B cell (primary cell): ENCODE measurements at regions not wholly inside any gene's neighbourhood (a gene's known extent, or its start where the extent isn't known, plus 50 kb on each side); places are given as distances from the start of the nearest gene placed in this dataset.
"Not testable (repeated sequence)": the region's sequence is repeated elsewhere in the genome, so short reads cannot be mapped to it uniquely, and the experiment has no call there.

ENCODE experiments used
- ATAC-seq: fragments of 200-7000 bp; cut with Tn5 transposase; one replicate; pipeline ENCODE4 v1.10.0; 2021; ENCODE audit warnings: low read depth, mild to moderate bottlenecking, moderate number of reproducible peaks, moderate library complexity
- CTCF ChIA-PET: fragments of 350-600 bp; sonication (Branson Sonifier 250); formaldehyde crosslinking; loops from one replicate; lab custom pipeline; 2021; ENCODE audit warnings: antibody characterized with exemption, inconsistent platforms; lab: Charles Lee
- POLR2A ChIA-PET: fragments of 350-600 bp; sonication (Branson Sonifier 250); formaldehyde crosslinking; loops from one replicate; lab custom pipeline; 2021; ENCODE audit warnings: antibody characterized with exemption; lab: Charles Lee
- DNase-seq: peaks from one replicate; pipeline ENCODE4 v3.0.0; 2013
- H2AFZ ChIP-seq: 2 replicates; pipeline ENCODE4 v1.6.1; 2012; ENCODE audit warnings: mild to moderate bottlenecking, low read depth, low read length; ENCODE audit not compliant: insufficient read depth, poor library complexity, severe bottlenecking
- H3K27ac ChIP-seq, 2 donors: 1 replicate in 1 of 2; 2 replicates in 1 of 2; pipeline ENCODE4 v1.5.1; 2012 to 2013; ENCODE audit warnings: low read length in 2 of 2, mild to moderate bottlenecking in 2 of 2, moderate library complexity in 1 of 2
- H3K27me3 ChIP-seq, 4 experiments: fragments of 200-600 bp in 1 of 4; sonication (generic) in 1 of 4; replicated peaks in 1 of 4; 1 replicate in 2 of 4; 2 replicates in 2 of 4; pipeline versions ENCODE4 v1.6.1 to v1.7.0; 2013 to 2016; ENCODE audit warnings: low read length in 3 of 4, mild to moderate bottlenecking in 2 of 4, mixed read lengths in 1 of 4, moderate library complexity in 1 of 4; ENCODE audit not compliant: insufficient read depth in 4 of 4, control insufficient read depth in 3 of 4; ENCODE audit errors: control extremely low read depth in 1 of 4
- H3K36me3 ChIP-seq, 2 experiments: replicated peaks in 1 of 2; 1 replicate in 1 of 2; 2 replicates in 1 of 2; pipeline versions ENCODE4 v1.6.1 to v1.7.1; 2013; ENCODE audit warnings: low read length in 1 of 2; ENCODE audit not compliant: insufficient read depth in 2 of 2, control insufficient read depth in 1 of 2; ENCODE audit errors: control extremely low read depth in 1 of 2, extremely low read depth in 1 of 2
- H3K4me1 ChIP-seq, 2 donors: fragments of 200-600 bp in 1 of 2; sonication (generic) in 1 of 2; 1 replicate in 1 of 2; 2 replicates in 1 of 2; pipeline versions ENCODE4 v1.5.1 to v1.6.1; 2013 to 2017; ENCODE audit warnings: low read length in 2 of 2; ENCODE audit not compliant: control insufficient read depth in 2 of 2, insufficient read depth in 2 of 2
- H3K4me2 ChIP-seq: replicated peaks from 2 replicates; pipeline ENCODE3; 2012; ENCODE audit warnings: mild to moderate bottlenecking, low read depth, low read length; ENCODE audit not compliant: poor library complexity, severe bottlenecking
- H3K4me3 ChIP-seq, 5 experiments: fragments of 200-600 bp in 1 of 5; sonication (generic) in 1 of 5; 1 replicate in 3 of 5; 2 replicates in 2 of 5; pipeline versions ENCODE4 v1.5.1 to v1.7.0; 2011 to 2016; ENCODE audit warnings: low read length in 4 of 5, mild to moderate bottlenecking in 4 of 5, low read depth in 2 of 5, control low read depth in 1 of 5, moderate library complexity in 1 of 5; ENCODE audit not compliant: insufficient read depth in 1 of 5; ENCODE audit errors: control extremely low read depth in 1 of 5, extremely low read depth in 1 of 5
- H3K79me2 ChIP-seq: fragments of 200-600 bp; sonication (generic); one replicate; pipeline ENCODE4 v1.6.0; 2016; ENCODE audit warnings: low read length; ENCODE audit not compliant: control insufficient read depth, insufficient read depth
- H3K9ac ChIP-seq: fragments of 200-600 bp; sonication (generic); 2 replicates; pipeline ENCODE4 v1.6.1; 2017; ENCODE audit warnings: mild to moderate bottlenecking, low read length, moderate library complexity
- H3K9me3 ChIP-seq, 3 donors: one replicate each; pipeline versions ENCODE4 v1.6.1 to v1.7.1; 2013; ENCODE audit warnings: low read length in 2 of 3; ENCODE audit not compliant: control insufficient read depth in 2 of 3, insufficient read depth in 1 of 3; ENCODE audit errors: control extremely low read depth in 1 of 3
- H4K20me1 ChIP-seq: 2 replicates; pipeline ENCODE4 v1.6.0; 2012; ENCODE audit warnings: mild to moderate bottlenecking, low read length; ENCODE audit not compliant: insufficient read depth, control insufficient read depth, poor library complexity, severe bottlenecking
- H3K27ac Mint-ChIP-seq: one replicate; pipeline ENCODE4 v1.8.0; 2021; ENCODE audit warnings: mixed read lengths
- H3K27me3 Mint-ChIP-seq: one replicate; pipeline ENCODE4 v1.8.0; 2021; ENCODE audit warnings: mixed read lengths
- H3K4me1 Mint-ChIP-seq: one replicate; pipeline ENCODE4 v1.8.0; 2021; ENCODE audit warnings: mixed read lengths
- H3K4me3 Mint-ChIP-seq: one replicate; pipeline ENCODE4 v1.8.0; 2021; ENCODE audit warnings: mixed read lengths
- H3K9me3 Mint-ChIP-seq: one replicate; pipeline ENCODE4 v1.8.0; 2022; ENCODE audit warnings: mixed read lengths; ENCODE audit not compliant: insufficient read depth
- CTCF ChIP-seq: fragments of 200-600 bp; IDR thresholded peaks from one replicate; pipeline ENCODE4 v1.8.0; 2022; ENCODE audit warnings: antibody characterized with exemption, mild to moderate bottlenecking
- EZH2 ChIP-seq: IDR thresholded peaks from 2 replicates; pipeline ENCODE4 v1.6.1; 2012; ENCODE audit warnings: borderline replicate concordance, low read depth, mild to moderate bottlenecking, moderate library complexity, low read length; ENCODE audit not compliant: insufficient read depth, poor library complexity, severe bottlenecking
- WGBS: methylation state at CpG from one replicate; pipeline ENCODE4 v1.1.5; 2013; ENCODE audit warnings: missing lambda C conversion rate; ENCODE audit not compliant: insufficient coverage; 5-methylcytosine and 5-hydroxymethylcytosine counted together
- intact Hi-C: fragments of 100-400 bp; cut with micrococcal nuclease; formaldehyde crosslinking; loops from one replicate; pipeline ENCODE4 v1.10.0; 2022

- Mint-ChIP-seq H3K9me3 (no peaks in the 10 kb centered on the region), H3K4me1 (peaks cover 9% of the 10 kb centered on the region), H3K4me3 (no peak overlapping the region), H3K27ac (no peak overlapping the region), H3K27me3 (no peaks in the 10 kb centered on the region)
- H3K4me3 ChIP-seq = no peak overlapping the region
- peaks cover 0 to 15% (median 0%) of the 10 kb centered on the region in 3 donors for H3K9me3 ChIP-seq
- no peak overlapping the region for H2AFZ ChIP-seq
- no peaks in the 10 kb centered on the region for H3K27me3 ChIP-seq
- H3K4me2 ChIP-seq = no peak overlapping the region
- 95% methylated on average over 6 of the region's 10 CpGs for WGBS
- TF ChIP-seq EZH2 (no peak), CTCF (no peak)
- H3K9ac ChIP-seq = no peak overlapping the region
- ChIA-PET POLR2A (no interaction called here), CTCF (no interaction called here)
- H3K79me2 ChIP-seq = no peaks in the 10 kb centered on the region
- ATAC-seq = no peak
- H3K36me3 ChIP-seq = no peaks in the 10 kb centered on the region
- no peaks in the 10 kb centered on the region for H4K20me1 ChIP-seq
- intact Hi-C loops = no loop called here
- no peaks in the 10 kb centered on the region for H3K4me1 ChIP-seq
- H3K27ac ChIP-seq = no peak overlapping the region
- DNase-seq = no peak
Observed at GRCh38 chr19:28546148-28546685, 666.7 kb downstream of the UQCRFS1 start.

- POLR2A ChIA-PET, ATAC-seq, DNase-seq, H3K9ac ChIP-seq, H3K4me3 Mint-ChIP-seq, H2AFZ ChIP-seq, H3K27ac ChIP-seq, H3K4me1 ChIP-seq, H3K4me3 ChIP-seq, H3K27ac Mint-ChIP-seq, H3K4me2 ChIP-seq, H3K79me2 ChIP-seq, H3K36me3 ChIP-seq, H3K4me1 Mint-ChIP-seq, H3K9me3 Mint-ChIP-seq, intact Hi-C loops, CTCF ChIA-PET, H3K27me3 ChIP-seq, H3K27me3 Mint-ChIP-seq, H4K20me1 ChIP-seq: not testable (repeated sequence)
- peaks cover 0 to 15% (median 0%) of the 10 kb centered on the region in 3 donors for H3K9me3 ChIP-seq
- WGBS = 97% methylated on average over 5 of the region's 7 CpGs
Observed at GRCh38 chr19:28545397-28545796, 667.6 kb downstream of the UQCRFS1 start.
